ENCODE measurements at regions not wholly inside any gene's neighbourhood (a gene's known extent, or its start where the extent isn't known, plus 50 kb on each side); places are given as distances from the start of the nearest gene placed in this dataset.

DNA sequence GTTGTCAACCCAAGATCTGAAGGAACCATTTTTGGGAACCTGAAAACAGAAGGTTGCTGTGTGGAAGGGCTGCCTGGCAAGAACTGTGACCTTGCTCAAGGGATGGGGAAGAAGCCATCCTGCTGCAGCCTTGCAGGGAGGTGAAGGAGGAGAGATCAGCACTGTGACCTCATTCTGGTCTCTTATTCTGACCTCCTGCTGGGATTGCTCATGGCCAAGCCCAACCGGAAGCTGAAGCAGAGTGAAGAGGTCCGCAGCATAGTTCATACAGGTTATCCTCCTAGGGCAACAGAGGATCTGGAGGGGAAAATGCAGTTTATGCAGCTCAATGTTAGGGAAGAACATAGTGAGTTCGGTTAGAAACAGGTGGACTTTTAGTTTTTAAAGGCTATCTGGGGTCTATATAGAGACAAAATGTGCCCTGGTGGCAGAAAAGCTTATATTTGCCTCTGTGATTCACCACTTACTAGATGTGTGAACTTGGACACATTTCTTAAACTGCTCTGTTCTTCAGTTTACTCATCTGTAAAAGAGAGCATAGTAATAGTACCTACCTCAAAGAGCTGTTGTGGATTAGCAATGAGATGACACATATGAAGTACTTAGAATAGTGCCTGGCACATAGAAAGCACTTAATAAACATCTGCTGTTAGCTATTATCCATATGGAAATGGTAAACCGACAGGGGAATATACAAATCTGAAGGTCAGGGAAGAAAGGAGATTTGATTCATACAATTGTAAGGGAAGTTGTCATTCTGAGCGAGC lies 57.9 kb upstream of the BNC2 start:
- TF ChIP-seq, protein P1, sequence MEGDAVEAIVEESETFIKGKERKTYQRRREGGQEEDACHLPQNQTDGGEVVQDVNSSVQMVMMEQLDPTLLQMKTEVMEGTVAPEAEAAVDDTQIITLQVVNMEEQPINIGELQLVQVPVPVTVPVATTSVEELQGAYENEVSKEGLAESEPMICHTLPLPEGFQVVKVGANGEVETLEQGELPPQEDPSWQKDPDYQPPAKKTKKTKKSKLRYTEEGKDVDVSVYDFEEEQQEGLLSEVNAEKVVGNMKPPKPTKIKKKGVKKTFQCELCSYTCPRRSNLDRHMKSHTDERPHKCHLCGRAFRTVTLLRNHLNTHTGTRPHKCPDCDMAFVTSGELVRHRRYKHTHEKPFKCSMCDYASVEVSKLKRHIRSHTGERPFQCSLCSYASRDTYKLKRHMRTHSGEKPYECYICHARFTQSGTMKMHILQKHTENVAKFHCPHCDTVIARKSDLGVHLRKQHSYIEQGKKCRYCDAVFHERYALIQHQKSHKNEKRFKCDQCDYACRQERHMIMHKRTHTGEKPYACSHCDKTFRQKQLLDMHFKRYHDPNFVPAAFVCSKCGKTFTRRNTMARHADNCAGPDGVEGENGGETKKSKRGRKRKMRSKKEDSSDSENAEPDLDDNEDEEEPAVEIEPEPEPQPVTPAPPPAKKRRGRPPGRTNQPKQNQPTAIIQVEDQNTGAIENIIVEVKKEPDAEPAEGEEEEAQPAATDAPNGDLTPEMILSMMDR (IDR thresholded peaks at IDR 0.05): no peak
- TF ChIP-seq POLR2A (IDR thresholded peaks at IDR 0.05): no peak
